ENCODE measurements at regions not wholly inside any gene's neighbourhood (a gene's known extent, or its start where the extent isn't known, plus 50 kb on each side); places are given as distances from the start of the nearest gene placed in this dataset.

DNA sequence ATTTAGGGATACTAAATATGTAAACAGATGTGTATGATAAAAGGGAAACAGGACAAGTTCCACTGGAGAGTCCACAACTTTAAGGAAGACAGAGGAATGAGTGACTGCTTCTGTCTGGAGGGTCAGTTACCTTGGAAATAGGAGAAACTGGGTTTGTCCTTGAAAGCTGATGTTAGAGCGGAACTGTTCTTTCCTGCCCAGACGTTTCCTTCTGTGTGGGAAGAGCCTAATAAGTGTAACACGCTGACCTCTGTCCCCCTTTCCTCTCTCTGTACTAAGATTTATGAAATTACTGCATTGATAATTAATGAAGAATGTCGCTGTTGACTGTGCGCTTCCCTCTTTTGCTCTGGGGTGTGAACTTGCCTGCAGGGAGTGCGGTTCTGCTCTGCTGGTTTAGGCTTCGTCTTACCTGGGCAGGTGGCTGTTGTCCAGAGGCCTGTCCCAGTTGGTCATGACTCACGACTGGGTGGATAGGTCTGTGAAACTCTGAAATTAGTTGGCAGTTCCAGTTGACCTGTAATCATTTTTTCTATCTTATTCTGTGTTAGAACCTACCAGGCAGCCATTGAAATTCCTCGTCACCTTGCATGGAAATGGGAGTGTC, 126.8 kb downstream of the MTRR start (continued):
- TF ChIP-seq, protein P1, sequence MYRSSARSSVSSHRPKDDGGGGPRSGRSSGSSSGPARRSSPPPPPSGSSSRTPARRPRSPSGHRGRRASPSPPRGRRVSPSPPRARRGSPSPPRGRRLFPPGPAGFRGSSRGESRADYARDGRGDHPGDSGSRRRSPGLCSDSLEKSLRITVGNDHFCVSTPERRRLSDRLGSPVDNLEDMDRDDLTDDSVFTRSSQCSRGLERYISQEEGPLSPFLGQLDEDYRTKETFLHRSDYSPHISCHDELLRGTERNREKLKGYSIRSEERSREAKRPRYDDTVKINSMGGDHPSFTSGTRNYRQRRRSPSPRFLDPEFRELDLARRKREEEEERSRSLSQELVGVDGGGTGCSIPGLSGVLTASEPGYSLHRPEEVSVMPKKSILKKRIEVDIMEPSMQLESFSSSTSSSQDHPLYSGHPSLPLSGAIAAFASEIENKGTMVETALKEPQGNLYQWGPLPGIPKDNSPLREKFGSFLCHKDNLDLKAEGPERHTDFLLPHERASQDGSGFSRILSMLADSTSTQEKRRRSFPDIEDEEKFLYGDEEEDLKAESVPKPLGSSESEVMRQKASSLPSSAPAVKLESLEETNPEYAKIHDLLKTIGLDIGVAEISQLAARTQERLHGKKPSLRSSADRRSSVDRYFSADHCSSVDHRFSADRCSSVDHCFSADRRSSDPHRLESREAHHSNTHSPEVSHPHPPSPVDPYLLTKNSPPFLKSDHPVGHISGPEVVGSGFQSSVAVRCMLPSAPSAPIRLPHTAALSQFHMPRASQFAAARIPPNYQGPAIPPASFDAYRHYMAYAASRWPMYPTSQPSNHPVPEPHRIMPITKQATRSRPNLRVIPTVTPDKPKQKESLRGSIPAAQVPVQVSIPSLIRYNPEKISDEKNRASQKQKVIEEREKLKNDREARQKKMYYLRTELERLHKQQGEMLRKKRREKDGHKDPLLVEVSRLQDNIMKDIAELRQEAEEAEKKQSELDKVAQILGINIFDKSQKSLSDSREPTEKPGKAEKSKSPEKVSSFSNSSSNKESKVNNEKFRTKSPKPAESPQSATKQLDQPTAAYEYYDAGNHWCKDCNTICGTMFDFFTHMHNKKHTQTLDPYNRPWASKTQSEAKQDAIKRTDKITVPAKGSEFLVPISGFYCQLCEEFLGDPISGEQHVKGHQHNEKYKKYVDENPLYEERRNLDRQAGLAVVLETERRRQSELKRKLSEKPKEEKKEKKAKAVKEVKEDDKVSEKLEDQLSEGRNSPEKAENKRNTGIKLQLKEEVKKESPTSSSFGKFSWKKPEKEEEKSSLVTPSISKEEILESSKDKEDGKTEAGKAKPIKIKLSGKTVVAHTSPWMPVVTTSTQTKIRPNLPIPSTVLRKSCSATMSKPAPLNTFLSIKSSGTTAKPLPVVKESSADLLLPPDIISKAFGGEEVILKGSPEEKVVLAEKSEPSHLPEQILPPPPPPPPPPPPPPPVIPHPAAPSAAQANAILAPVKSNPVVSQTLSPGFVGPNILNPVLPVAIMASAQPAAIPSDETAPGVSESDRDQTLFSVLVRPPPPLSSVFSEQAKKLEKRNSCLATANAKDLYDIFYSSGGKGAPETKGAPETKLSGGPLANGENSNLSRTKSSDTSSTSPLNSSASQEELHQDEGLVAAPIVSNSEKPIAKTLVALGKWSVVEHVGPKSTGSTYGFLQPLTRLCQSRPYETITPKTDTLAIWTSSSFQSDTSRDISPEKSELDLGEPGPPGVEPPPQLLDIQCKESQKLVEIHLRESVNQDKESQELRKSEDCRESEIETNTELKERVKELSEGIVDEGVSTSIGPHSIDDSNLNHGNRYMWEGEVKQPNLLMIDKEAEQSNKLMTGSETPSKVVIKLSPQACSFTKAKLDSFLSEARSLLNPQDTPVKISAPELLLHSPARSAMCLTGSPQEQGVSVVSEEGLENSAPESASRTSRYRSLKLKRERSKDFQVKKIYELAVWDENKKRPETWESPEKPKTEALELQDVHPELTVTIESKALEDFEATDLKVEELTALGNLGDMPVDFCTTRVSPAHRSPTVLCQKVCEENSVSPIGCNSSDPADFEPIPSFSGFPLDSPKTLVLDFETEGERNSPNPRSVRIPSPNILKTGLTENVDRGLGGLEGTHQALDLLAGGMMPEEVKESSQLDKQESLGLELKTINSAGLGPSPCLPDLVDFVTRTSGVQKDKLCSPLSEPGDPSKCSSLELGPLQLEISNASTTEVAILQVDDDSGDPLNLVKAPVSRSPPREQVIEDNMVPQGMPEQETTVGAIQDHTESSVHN (CRISPR knock-in tag; IDR thresholded peaks at IDR 0.05): no peak
- TF ChIP-seq, protein P2, sequence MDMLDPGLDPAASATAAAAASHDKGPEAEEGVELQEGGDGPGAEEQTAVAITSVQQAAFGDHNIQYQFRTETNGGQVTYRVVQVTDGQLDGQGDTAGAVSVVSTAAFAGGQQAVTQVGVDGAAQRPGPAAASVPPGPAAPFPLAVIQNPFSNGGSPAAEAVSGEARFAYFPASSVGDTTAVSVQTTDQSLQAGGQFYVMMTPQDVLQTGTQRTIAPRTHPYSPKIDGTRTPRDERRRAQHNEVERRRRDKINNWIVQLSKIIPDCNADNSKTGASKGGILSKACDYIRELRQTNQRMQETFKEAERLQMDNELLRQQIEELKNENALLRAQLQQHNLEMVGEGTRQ (IDR thresholded peaks at IDR 0.05; ENCODE audit: low read depth, low read length): no peak
- TF ChIP-seq, protein P2 (CRISPR knock-in tag; IDR thresholded peaks at IDR 0.05; ENCODE audit: borderline replicate concordance): no peak
